ENCODE measurements at regions not wholly inside any gene's neighbourhood (a gene's known extent, or its start where the extent isn't known, plus 50 kb on each side); places are given as distances from the start of the nearest gene placed in this dataset.

GRCh38 chr6:147621263-147621662 is 112.8 kb downstream of the SAMD5 start:
- no peak for TF ChIP-seq CTCF (IDR thresholded peaks at IDR 0.05; ENCODE audit: insufficient read depth, low read length, poor library complexity, severe bottlenecking)
- Histone ChIP-seq H3K4me3 (replicated peaks; ENCODE audit: low read depth, low read length) (no peak overlapping the region), H3K27me3 (replicated peaks; ENCODE audit: control insufficient read depth, insufficient read depth, low read length) (no peaks in the 10 kb centered on the region), H3K36me3 (ENCODE audit: control insufficient read depth, insufficient read depth, low read length) (no peaks in the 10 kb centered on the region)
- no peak for DNase-seq (ENCODE audit: extremely low read depth, insufficient read length)

- Histone ChIP-seq H3K36me3 (ENCODE audit: control insufficient read depth, insufficient read depth, low read length) (no peaks in the 10 kb centered on the region), H3K4me3 (replicated peaks; ENCODE audit: low read depth, low read length) (no peak overlapping the region), H3K27me3 (replicated peaks; ENCODE audit: control insufficient read depth, insufficient read depth, low read length) (no peaks in the 10 kb centered on the region)
- no peak for TF ChIP-seq CTCF (IDR thresholded peaks at IDR 0.05; ENCODE audit: insufficient read depth, low read length, poor library complexity, severe bottlenecking)
- DNase-seq (ENCODE audit: extremely low read depth, insufficient read length): no peak
These were observed 113.5 kb downstream of the SAMD5 start for GRCh38 chr6:147621961-147622360.

DNA sequence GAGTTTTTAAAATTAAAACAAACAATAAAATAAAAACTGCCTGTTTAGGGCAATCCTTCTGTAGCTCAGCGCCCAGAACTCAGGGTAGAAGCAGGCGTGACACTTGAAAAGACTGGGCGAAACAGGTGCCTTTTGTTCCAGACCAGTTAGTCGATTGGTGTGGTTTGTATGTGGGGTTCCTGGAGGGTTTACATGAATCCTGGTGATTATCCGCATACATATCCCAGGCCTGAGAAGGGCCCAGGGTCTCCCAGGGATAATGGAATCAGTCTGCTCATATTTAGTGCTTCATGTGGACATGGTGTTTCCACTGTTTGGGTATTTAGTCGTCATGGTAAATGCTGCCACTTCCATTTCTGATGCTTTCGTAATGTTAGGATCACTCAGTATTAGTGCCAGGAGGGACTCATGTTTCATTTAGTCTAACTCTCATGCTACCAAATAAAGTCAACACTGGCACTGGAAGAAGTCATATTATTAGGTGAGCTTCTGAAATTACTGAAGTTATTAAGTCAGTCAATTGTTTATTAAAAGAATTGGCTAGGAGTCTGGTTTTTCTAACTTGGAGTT is 116.5 kb downstream of the SAMD5 start:
- H3K27me3 ChIP-seq (replicated peaks; ENCODE audit: control insufficient read depth, insufficient read depth, low read length): no peaks in the 10 kb centered on the region
- no peak overlapping the region for H3K4me3 ChIP-seq (replicated peaks; ENCODE audit: low read depth, low read length)
- H3K36me3 ChIP-seq (ENCODE audit: control insufficient read depth, insufficient read depth, low read length): no peaks in the 10 kb centered on the region
- DNase-seq (ENCODE audit: extremely low read depth, insufficient read length): no peak
- no peak for TF ChIP-seq CTCF (IDR thresholded peaks at IDR 0.05; ENCODE audit: insufficient read depth, low read length, poor library complexity, severe bottlenecking)

GRCh38 chr6:147625946-147626345 is 117.5 kb downstream of the SAMD5 start:
- Histone ChIP-seq H3K36me3 (ENCODE audit: control insufficient read depth, insufficient read depth, low read length) (no peaks in the 10 kb centered on the region), H3K27me3 (replicated peaks; ENCODE audit: control insufficient read depth, insufficient read depth, low read length) (no peaks in the 10 kb centered on the region), H3K4me3 (replicated peaks; ENCODE audit: low read depth, low read length) (no peak overlapping the region)
- no peak for DNase-seq (ENCODE audit: extremely low read depth, insufficient read length)
- no peak for TF ChIP-seq CTCF (IDR thresholded peaks at IDR 0.05; ENCODE audit: insufficient read depth, low read length, poor library complexity, severe bottlenecking)

- TF ChIP-seq CTCF (IDR thresholded peaks at IDR 0.05; ENCODE audit: insufficient read depth, low read length, poor library complexity, severe bottlenecking): no peak
- Histone ChIP-seq H3K4me3 (replicated peaks; ENCODE audit: low read depth, low read length) (no peak overlapping the region), H3K36me3 (ENCODE audit: control insufficient read depth, insufficient read depth, low read length) (no peaks in the 10 kb centered on the region), H3K27me3 (replicated peaks; ENCODE audit: control insufficient read depth, insufficient read depth, low read length) (no peaks in the 10 kb centered on the region)
- no peak for DNase-seq (ENCODE audit: extremely low read depth, insufficient read length)
These were observed 118.9 kb downstream of the SAMD5 start for GRCh38 chr6:147627411-147627810.

DNA sequence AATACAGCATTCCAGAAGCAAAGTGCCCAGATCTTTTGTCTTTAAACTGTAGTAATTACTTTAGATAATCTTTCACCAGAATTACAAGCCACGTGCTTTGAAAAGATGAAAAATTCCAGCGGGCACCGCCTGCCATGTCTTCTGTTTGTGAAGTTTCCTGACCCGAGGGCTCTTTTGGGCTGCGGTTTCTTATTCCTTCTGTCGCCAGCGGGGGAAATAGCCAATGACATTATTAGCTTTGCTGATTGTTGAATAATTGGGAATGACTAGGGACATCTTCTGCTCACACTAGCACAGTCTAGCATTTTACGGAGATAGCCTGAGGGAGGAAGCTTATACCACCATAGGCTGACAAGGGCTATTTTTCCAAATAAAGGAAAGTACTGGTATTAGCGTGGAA is 124.7 kb downstream of the SAMD5 start:
- H3K27me3 ChIP-seq (replicated peaks; ENCODE audit: control insufficient read depth, insufficient read depth, low read length): no peaks in the 10 kb centered on the region
- H3K4me3 ChIP-seq (replicated peaks; ENCODE audit: low read depth, low read length): no peak overlapping the region
- no peak for TF ChIP-seq CTCF (IDR thresholded peaks at IDR 0.05; ENCODE audit: insufficient read depth, low read length, poor library complexity, severe bottlenecking)
- no peaks in the 10 kb centered on the region for H3K36me3 ChIP-seq (ENCODE audit: control insufficient read depth, insufficient read depth, low read length)
- DNase-seq (ENCODE audit: extremely low read depth, insufficient read length): no peak

Measured in GM06990 (cell line).